ENCODE measurements at regions not wholly inside any gene's neighbourhood (a gene's known extent, or its start where the extent isn't known, plus 50 kb on each side); places are given as distances from the start of the nearest gene placed in this dataset.
"Not testable (repeated sequence)": the region's sequence is repeated elsewhere in the genome, so short reads cannot be mapped to it uniquely, and the experiment has no call there.

GRCh38 chr3:82130046-82130445 lies 368.6 kb upstream of the GBE1 start:
- TF ChIP-seq L3MBTL2 (conservative IDR thresholded peaks at IDR 0.05): no peak
- TF ChIP-seq SUZ12 (IDR thresholded peaks at IDR 0.05): no peak
- no peak for TF ChIP-seq BHLHE40 (IDR thresholded peaks at IDR 0.05; ENCODE audit: borderline replicate concordance)
- no peak for TF ChIP-seq TARDBP (IDR thresholded peaks at IDR 0.05)
- TF ChIP-seq FOXM1 (IDR thresholded peaks at IDR 0.05; ENCODE audit: borderline replicate concordance): no peak
- no peak for TF ChIP-seq FOXK2 (IDR thresholded peaks at IDR 0.05)
- TF ChIP-seq ARNT (IDR thresholded peaks at IDR 0.05): no peak
- TF ChIP-seq SP1 (IDR thresholded peaks at IDR 0.05): no peak
- no peak for TF ChIP-seq HDGF (IDR thresholded peaks at IDR 0.05; ENCODE audit: borderline replicate concordance)
- TF ChIP-seq FOXA1 (IDR thresholded peaks at IDR 0.05): no peak
- DNase-seq (ENCODE audit: extremely low spot score): no peak
- POLR2A ChIA-PET: no interaction called here
- CTCF ChIA-PET: no interaction called here

- ChIA-PET CTCF (no interaction called here), POLR2A (no interaction called here)
- TF ChIP-seq FOXK2 (IDR thresholded peaks at IDR 0.05) (no peak), SUZ12 (IDR thresholded peaks at IDR 0.05) (no peak)
- no peak for DNase-seq (ENCODE audit: extremely low spot score)
Observed at GRCh38 chr3:82129221-82129801, 367.9 kb upstream of the GBE1 start.

- DNase-seq (ENCODE audit: extremely low spot score): no peak
- TF ChIP-seq ZNF384 (IDR thresholded peaks at IDR 0.05): no peak
- TF ChIP-seq CTBP1 (IDR thresholded peaks at IDR 0.05; ENCODE audit: borderline replicate concordance): no peak
- no peak for TF ChIP-seq FOXA1 (IDR thresholded peaks at IDR 0.05)
- TF ChIP-seq PKNOX1 (IDR thresholded peaks at IDR 0.05): no peak
- no peak for TF ChIP-seq SP1 (IDR thresholded peaks at IDR 0.05)
- TF ChIP-seq FOXK2 (IDR thresholded peaks at IDR 0.05): no peak
- TF ChIP-seq FOXM1 (IDR thresholded peaks at IDR 0.05; ENCODE audit: borderline replicate concordance): no peak
- no peak for TF ChIP-seq NFRKB (IDR thresholded peaks at IDR 0.05)
- no peak for TF ChIP-seq ARNT (IDR thresholded peaks at IDR 0.05)
- ChIA-PET POLR2A (no interaction called here), CTCF (interaction anchor here (0.6 kb wide), 1 partner anchor 637 kb away, joined by 3 read pairs; no protein-coding TSS in a partner anchor)
Observed at GRCh38 chr3:82128271-82128670, 366.8 kb upstream of the GBE1 start.

- POLR2A ChIA-PET: no interaction called here
- DNase-seq (ENCODE audit: extremely low spot score): no peak
- CTCF ChIA-PET: no interaction called here
- TF ChIP-seq TARDBP (IDR thresholded peaks at IDR 0.05) (no peak), FOXK2 (IDR thresholded peaks at IDR 0.05) (no peak), L3MBTL2 (conservative IDR thresholded peaks at IDR 0.05) (no peak), LEF1 (IDR thresholded peaks at IDR 0.05; ENCODE audit: borderline replicate concordance) (no peak), FOXM1 (IDR thresholded peaks at IDR 0.05; ENCODE audit: borderline replicate concordance) (no peak), ZNF384 (IDR thresholded peaks at IDR 0.05) (no peak), PKNOX1 (IDR thresholded peaks at IDR 0.05) (no peak), ARNT (IDR thresholded peaks at IDR 0.05) (no peak)
Observed at GRCh38 chr3:82122554-82123345, 361.3 kb upstream of the GBE1 start.

GRCh38 chr3:82114589-82114988 lies 353.1 kb upstream of the GBE1 start:
- ChIA-PET POLR2A (no interaction called here), CTCF (no interaction called here)
- no peak for TF ChIP-seq L3MBTL2 (conservative IDR thresholded peaks at IDR 0.05)
- no peak for DNase-seq (ENCODE audit: extremely low spot score)

GRCh38 chr3:82110721-82111120 lies 349.3 kb upstream of the GBE1 start:
- POLR2A ChIA-PET; DNase-seq (ENCODE audit: extremely low spot score): not testable (repeated sequence)

GRCh38 chr3:82103241-82103640 lies 341.8 kb upstream of the GBE1 start:
- DNase-seq (ENCODE audit: extremely low spot score): no peak
- TF ChIP-seq CTBP1 (IDR thresholded peaks at IDR 0.05; ENCODE audit: borderline replicate concordance) (no peak), ELF4 (IDR thresholded peaks at IDR 0.05) (no peak), LEF1 (IDR thresholded peaks at IDR 0.05; ENCODE audit: borderline replicate concordance) (no peak), ZNF384 (IDR thresholded peaks at IDR 0.05) (no peak), PKNOX1 (IDR thresholded peaks at IDR 0.05) (no peak)
- ChIA-PET CTCF (no interaction called here), POLR2A (no interaction called here)

More at GRCh38 chr3:82110721-82111120, 349.3 kb upstream of the GBE1 start:
- CTCF ChIA-PET: not testable (repeated sequence)

- no peak for DNase-seq (ENCODE audit: extremely low spot score)
- TF ChIP-seq TARDBP (IDR thresholded peaks at IDR 0.05) (no peak), NFRKB (IDR thresholded peaks at IDR 0.05) (no peak), HDGF (IDR thresholded peaks at IDR 0.05; ENCODE audit: borderline replicate concordance) (no peak), LEF1 (IDR thresholded peaks at IDR 0.05; ENCODE audit: borderline replicate concordance) (no peak), FOXM1 (IDR thresholded peaks at IDR 0.05; ENCODE audit: borderline replicate concordance) (no peak), SUZ12 (IDR thresholded peaks at IDR 0.05) (no peak), FOXK2 (IDR thresholded peaks at IDR 0.05) (no peak), SP1 (IDR thresholded peaks at IDR 0.05) (no peak), ZNF384 (IDR thresholded peaks at IDR 0.05) (no peak), FOXA1 (IDR thresholded peaks at IDR 0.05) (no peak), BHLHE40 (IDR thresholded peaks at IDR 0.05; ENCODE audit: borderline replicate concordance) (no peak), L3MBTL2 (conservative IDR thresholded peaks at IDR 0.05) (no peak), CTBP1 (IDR thresholded peaks at IDR 0.05; ENCODE audit: borderline replicate concordance) (no peak), ARNT (IDR thresholded peaks at IDR 0.05) (no peak), ELF4 (IDR thresholded peaks at IDR 0.05) (no peak), PKNOX1 (IDR thresholded peaks at IDR 0.05) (no peak)
- ChIA-PET POLR2A (no interaction called here), CTCF (no interaction called here)
Observed at GRCh38 chr3:82100378-82100777, 338.9 kb upstream of the GBE1 start.

Measured in HEK293T (cell line).